H1 (cell line): ENCODE measurements at regions not wholly inside any gene's neighbourhood (a gene's known extent, or its start where the extent isn't known, plus 50 kb on each side); places are given as distances from the start of the nearest gene placed in this dataset.

Source experiments
- CTCF ChIA-PET: fragments of 300-600 bp; sonication (Branson Sonifier 250); formaldehyde crosslinking; loops from one replicate; lab custom pipeline; 2021; ENCODE audit not compliant: partially characterized antibody; lab: Charles Lee
- POLR2A ChIA-PET: fragments of 300-600 bp; sonication (Branson Sonifier 250); formaldehyde crosslinking; loops from one replicate; lab custom pipeline; 2021; ENCODE audit warnings: inconsistent platforms; ENCODE audit not compliant: partially characterized antibody; lab: Charles Lee
- DNase-seq, 2 experiments: peaks; one replicate each; pipeline versions ENCODE4 v3.0.0 to v3.0.0-alpha.2; 2010 to 2022; ENCODE audit warnings: low spot score in 2 of 2, low read depth in 1 of 2, mixed read lengths in 1 of 2
- FAIRE-seq: peaks from 2 replicates; lab custom pipeline; 2011; peaks lifted over from hg19 to GRCh38; lab: Jason Lieb, UNC
- H2AFZ ChIP-seq: 2 replicates; pipeline ENCODE4 v1.8.1; 2012; ENCODE audit warnings: low read length, inconsistent platforms
- H2AK5ac ChIP-seq: 2 replicates; pipeline ENCODE4 v1.6.1; 2013; ENCODE audit warnings: low read depth, low read length
- H2BK120ac ChIP-seq: replicated peaks from 2 replicates; pipeline ENCODE3; 2013; ENCODE audit warnings: low read depth, low read length, inconsistent platforms
- H2BK12ac ChIP-seq: 2 replicates; pipeline ENCODE4 v1.6.1; 2013; ENCODE audit warnings: low read depth, low read length
- H2BK15ac ChIP-seq: 2 replicates; pipeline ENCODE4 v1.6.1; 2013; ENCODE audit warnings: low read length
- H2BK20ac ChIP-seq: 2 replicates; pipeline ENCODE4 v1.6.1; 2013; ENCODE audit warnings: low read length
- H2BK5ac ChIP-seq: 2 replicates; pipeline ENCODE4 v1.6.1; 2013; ENCODE audit warnings: low read depth, low read length
- H3K14ac ChIP-seq: 2 replicates; pipeline ENCODE4 v1.6.1; 2013; ENCODE audit warnings: inconsistent platforms; ENCODE audit not compliant: insufficient read length
- H3K18ac ChIP-seq: 2 replicates; pipeline ENCODE4 v1.6.1; 2013; ENCODE audit warnings: low read length; ENCODE audit errors: extremely low read depth
- H3K23ac ChIP-seq: 2 replicates; pipeline ENCODE4 v1.6.1; 2013; ENCODE audit warnings: inconsistent platforms; ENCODE audit not compliant: insufficient read length
- H3K23me2 ChIP-seq: 2 replicates; pipeline ENCODE4 v1.6.1; 2013; ENCODE audit warnings: low read depth, low read length
- H3K27ac ChIP-seq: 2 replicates; pipeline ENCODE4 v1.6.1; 2011; ENCODE audit warnings: low read depth, low read length, inconsistent platforms
- H3K27me3 ChIP-seq, 4 experiments: replicated peaks in 1 of 4; 1 replicate in 1 of 4; 2 replicates in 3 of 4; pipeline versions ENCODE4 v1.6.1 to v1.8.1; 2011 to 2013; ENCODE audit warnings: low read length in 3 of 4, mild to moderate bottlenecking in 3 of 4, inconsistent platforms in 2 of 4, mixed read lengths in 2 of 4, moderate library complexity in 1 of 4; ENCODE audit not compliant: control insufficient read depth in 3 of 4, insufficient read depth in 3 of 4; ENCODE audit errors: extremely low read depth in 1 of 4
- H3K36me3 ChIP-seq, 4 experiments: 2 replicates each; pipeline versions ENCODE4 v1.6.1 to v1.8.1; 2011 to 2013; ENCODE audit warnings: mild to moderate bottlenecking in 4 of 4, low read length in 3 of 4, moderate library complexity in 2 of 4, control low read depth in 1 of 4, inconsistent platforms in 1 of 4; ENCODE audit not compliant: insufficient read depth in 4 of 4, control insufficient read depth in 2 of 4
- H3K4ac ChIP-seq: replicated peaks from 2 replicates; pipeline ENCODE3; 2013; ENCODE audit warnings: low read length, low read depth, mixed read lengths, inconsistent platforms; ENCODE audit not compliant: insufficient read length
- H3K4me1 ChIP-seq, 4 experiments: replicated peaks in 1 of 4; 1 replicate in 1 of 4; 2 replicates in 3 of 4; pipeline versions ENCODE4 v1.6.1 to v1.8.1; 2011 to 2013; ENCODE audit warnings: low read length in 3 of 4, inconsistent platforms in 2 of 4, mixed read lengths in 1 of 4; ENCODE audit not compliant: insufficient read depth in 4 of 4, control insufficient read depth in 3 of 4
- H3K4me2 ChIP-seq, 2 experiments: 2 replicates each; pipeline versions ENCODE4 v1.6.1 to v1.8.1; 2011 to 2013; ENCODE audit warnings: low read depth in 2 of 2, low read length in 2 of 2, control low read depth in 1 of 2, inconsistent platforms in 1 of 2, mild to moderate bottlenecking in 1 of 2; ENCODE audit not compliant: insufficient read depth in 1 of 2
- H3K4me3 ChIP-seq, 4 experiments: fragments of 200-600, 300-600 bp in 1 of 4; sonication (generic), shearing (Covaris generic), sonication (Bioruptor Twin) in 1 of 4; 2 replicates each; pipeline versions ENCODE4 v1.5.1 to v1.8.1; 2011 to 2016; ENCODE audit warnings: low read length in 4 of 4, low read depth in 3 of 4, control low read depth in 2 of 4, inconsistent platforms in 2 of 4, mild to moderate bottlenecking in 2 of 4, mixed read lengths in 1 of 4, moderate library complexity in 1 of 4; ENCODE audit not compliant: insufficient read depth in 2 of 4; ENCODE audit errors: extremely low read depth in 1 of 4
- H3K56ac ChIP-seq: replicated peaks from 2 replicates; pipeline ENCODE3; 2013; ENCODE audit warnings: low read depth, mild to moderate bottlenecking, mixed read lengths, low read length, inconsistent platforms; ENCODE audit not compliant: insufficient read length
- H3K79me1 ChIP-seq: 2 replicates; pipeline ENCODE4 v1.6.1; 2013; ENCODE audit warnings: low read depth, low read length, control low read depth
- H3K79me2 ChIP-seq, 2 experiments: 2 replicates each; pipeline versions ENCODE4 v1.6.1 to v1.8.1; 2012 to 2013; ENCODE audit warnings: low read length in 2 of 2, mild to moderate bottlenecking in 2 of 2, inconsistent platforms in 1 of 2; ENCODE audit not compliant: insufficient read depth in 2 of 2, control insufficient read depth in 1 of 2
- H3K9ac ChIP-seq, 4 experiments: replicated peaks in 1 of 4; 1 replicate in 1 of 4; 2 replicates in 3 of 4; pipeline versions ENCODE4 v1.6.1 to v1.8.1; 2011 to 2013; ENCODE audit warnings: low read depth in 3 of 4, low read length in 3 of 4, control low read depth in 2 of 4, mild to moderate bottlenecking in 2 of 4, moderate library complexity in 2 of 4, inconsistent platforms in 1 of 4; ENCODE audit errors: extremely low read depth in 1 of 4
- H3K9me3 ChIP-seq, 2 experiments: 2 replicates each; pipeline versions ENCODE4 v1.6.1 to v1.8.1; 2012 to 2013; ENCODE audit warnings: mild to moderate bottlenecking in 2 of 2, moderate library complexity in 2 of 2, control low read depth in 1 of 2, inconsistent platforms in 1 of 2, low read depth in 1 of 2, low read length in 1 of 2, mixed read lengths in 1 of 2; ENCODE audit not compliant: insufficient read depth in 2 of 2
- H4K20me1 ChIP-seq, 2 experiments: replicated peaks in 1 of 2; 2 replicates each; pipeline versions ENCODE3 to v1.8.1; 2011 to 2013; ENCODE audit warnings: inconsistent platforms in 2 of 2, low read length in 2 of 2, mild to moderate bottlenecking in 1 of 2; ENCODE audit not compliant: insufficient read depth in 2 of 2, control insufficient read depth in 1 of 2
- H4K5ac ChIP-seq: 2 replicates; pipeline ENCODE4 v1.6.1; 2013; ENCODE audit warnings: low read length, low read depth, mixed read lengths, inconsistent platforms; ENCODE audit not compliant: insufficient read length
- H4K8ac ChIP-seq: 2 replicates; pipeline ENCODE4 v1.8.0; 2013; ENCODE audit warnings: mild to moderate bottlenecking, moderate library complexity, low read length, inconsistent platforms; ENCODE audit not compliant: insufficient read depth; ENCODE audit errors: extremely low read depth
- H4K91ac ChIP-seq: replicated peaks from 2 replicates; pipeline ENCODE3; 2013; ENCODE audit warnings: low read length, mixed read lengths, inconsistent platforms; ENCODE audit not compliant: insufficient read length
- BACH1 ChIP-seq: IDR thresholded peaks from 2 replicates; pipeline ENCODE4 v1.6.1; 2012; ENCODE audit warnings: low read length, improper control_type of control experiment
- CBX5 ChIP-seq: fragments of 300-800, 300-1000 bp; sonication (generic); IDR thresholded peaks from 2 replicates; pipeline ENCODE4 v1.7.1; 2016; ENCODE audit warnings: antibody characterized with exemption, low read length, low read depth
- E2F6 ChIP-seq: IDR thresholded peaks from 2 replicates; pipeline ENCODE4 v1.6.1; 2012; ENCODE audit warnings: inconsistent platforms
- EZH2 ChIP-seq: fragments of 200-600 bp; sonication (generic); IDR thresholded peaks from 2 replicates; pipeline ENCODE4 v1.7.1; 2012; ENCODE audit warnings: low read depth, mild to moderate bottlenecking, moderate library complexity, low read length, inconsistent platforms; ENCODE audit not compliant: severe bottlenecking
- GABPA ChIP-seq: IDR thresholded peaks from 2 replicates; pipeline ENCODE4 v1.6.1; 2011; ENCODE audit warnings: mild to moderate bottlenecking, low read length, moderate library complexity, borderline replicate concordance; ENCODE audit not compliant: insufficient read depth
- HDAC2 ChIP-seq, 2 experiments: fragments of 300-600 bp in 1 of 2; sonication (generic) in 1 of 2; IDR thresholded peaks; 2 replicates each; pipeline ENCODE4 v1.6.1; 2011 to 2012; ENCODE audit warnings: low read depth in 2 of 2, low read length in 2 of 2, mild to moderate bottlenecking in 2 of 2, moderate library complexity in 2 of 2, borderline replicate concordance in 1 of 2, inconsistent platforms in 1 of 2
- RAD21 ChIP-seq, 2 experiments: IDR thresholded peaks in 1 of 2; conservative IDR thresholded peaks in 1 of 2; 2 replicates each; pipeline ENCODE4 v1.6.1; 2011; ENCODE audit warnings: low read depth in 2 of 2, low read length in 2 of 2, improper control_type of control experiment in 1 of 2, inconsistent platforms in 1 of 2, mild to moderate bottlenecking in 1 of 2, moderate library complexity in 1 of 2
- RBBP5 ChIP-seq: IDR thresholded peaks from 2 replicates; pipeline ENCODE4 v1.7.1; 2012; ENCODE audit warnings: low read depth, mild to moderate bottlenecking, inconsistent platforms, low read length, moderate library complexity, borderline replicate concordance
- SIN3A ChIP-seq, 2 experiments: IDR thresholded peaks in 1 of 2; conservative IDR thresholded peaks in 1 of 2; 2 replicates each; pipeline ENCODE4 v1.6.1; 2011 to 2012; ENCODE audit warnings: low read length in 2 of 2, improper control_type of control experiment in 1 of 2, low read depth in 1 of 2, mild to moderate bottlenecking in 1 of 2
- TAF7 ChIP-seq: optimal IDR thresholded peaks from 2 replicates; pipeline ENCODE3; 2011; ENCODE audit warnings: low read depth, mild to moderate bottlenecking, inconsistent platforms, low read length, moderate library complexity, borderline replicate concordance
- WGBS, 2 experiments: shearing (Covaris generic) in 1 of 2; methylation state at CpG; one replicate each; pipeline versions ENCODE4 v1.1.6 to v1.1.7; 2013 to 2015; ENCODE audit warnings: low lambda C conversion rate in 2 of 2, mixed read lengths in 2 of 2, inconsistent platforms in 1 of 2, low coverage in 1 of 2, missing lambda C conversion rate in 1 of 2; ENCODE audit not compliant: insufficient replicate concordance in 2 of 2, insufficient coverage in 1 of 2, insufficient read length in 1 of 2; ENCODE audit errors: extremely low coverage in 1 of 2, missing lambda C conversion rate in 1 of 2; 5-methylcytosine and 5-hydroxymethylcytosine counted together

GRCh38 chr1:82154219-82154970 is 353.7 kb downstream of the ADGRL2 start:
- H3K14ac ChIP-seq = no peak overlapping the region
- H3K9ac ChIP-seq = no peak overlapping the region
- no peak overlapping the region for H4K5ac ChIP-seq
- H2AK5ac ChIP-seq = no peak overlapping the region
- no peak overlapping the region for H2BK12ac ChIP-seq
- no peak overlapping the region for H2BK15ac ChIP-seq
- no peak overlapping the region for H4K91ac ChIP-seq
- peaks cover 0 to 12% (median 6%) of the 10 kb centered on the region in 4 experiments; a peak in 3 of 7 replicates for H3K27me3 ChIP-seq
- WGBS, 2 experiments = 67% methylated on average over 4 of the region's 4 CpGs; no CpG with 5 or more reads in 1 of the 2 experiments
- H3K4me2 ChIP-seq = no peak overlapping the region
- ChIA-PET CTCF (interaction anchor here (1.2 kb wide), 1 partner anchor 17 kb away, joined by 3 read pairs; no protein-coding TSS in a partner anchor), POLR2A (no interaction called here)
- no peaks in the 10 kb centered on the region for H3K79me1 ChIP-seq
- FAIRE-seq (no peak), DNase-seq (no peak)
- no peak overlapping the region for H3K18ac ChIP-seq
- H3K23me2 ChIP-seq = no peaks in the 10 kb centered on the region
- no peak overlapping the region for H4K8ac ChIP-seq
- H2BK20ac ChIP-seq = no peak overlapping the region
- no peaks in the 10 kb centered on the region for H3K36me3 ChIP-seq
- no peak overlapping the region for H3K56ac ChIP-seq
- H4K20me1 ChIP-seq = no peaks in the 10 kb centered on the region
- no peak overlapping the region for H3K27ac ChIP-seq
- H2AFZ ChIP-seq = no peak overlapping the region
- H3K4me3 ChIP-seq = no peak overlapping the region
- H2BK120ac ChIP-seq = no peak overlapping the region
- H2BK5ac ChIP-seq = no peak overlapping the region
- H3K23ac ChIP-seq = no peak overlapping the region
- no peaks in the 10 kb centered on the region for H3K79me2 ChIP-seq
- H3K4me1 ChIP-seq = no peaks in the 10 kb centered on the region; a peak in 1 of 7 replicates
- H3K9me3 ChIP-seq = no peaks in the 10 kb centered on the region
- H3K4ac ChIP-seq = no peak overlapping the region
- TF ChIP-seq RBBP5 = no peak
- TF ChIP-seq RAD21 (IDR thresholded peaks at IDR 0.05 in 1 of 2, conservative IDR thresholded peaks at IDR 0.05 in 1 of 2; ENCODE audit: low read depth in 2 of 2, low read length in 2 of 2) = no peak
- TF ChIP-seq GABPA = no peak
- TF ChIP-seq E2F6 = no peak
- no peak for TF ChIP-seq HDAC2 (IDR thresholded peaks at IDR 0.05; ENCODE audit: borderline replicate concordance in 1 of 2, low read depth in 2 of 2, low read length in 2 of 2)
- TF ChIP-seq EZH2 = no peak
- no peak for TF ChIP-seq BACH1
- no peak for TF ChIP-seq CBX5
- no peak for TF ChIP-seq TAF7
- no peak for TF ChIP-seq SIN3A (conservative IDR thresholded peaks at IDR 0.05 in 1 of 2, IDR thresholded peaks at IDR 0.05 in 1 of 2; ENCODE audit: low read depth in 1 of 2, low read length in 2 of 2)
